GM23338 (cell line): ENCODE measurements at regions not wholly inside any gene's neighbourhood (a gene's known extent, or its start where the extent isn't known, plus 50 kb on each side); places are given as distances from the start of the nearest gene placed in this dataset.

Source experiments
- ATAC-seq: fragments of 200-7000 bp; cut with Tn5 transposase; 3 replicates; pipeline ENCODE4 v1.9.1; 2020
- DNase-seq: peaks from one replicate; pipeline ENCODE4 v3.0.0-alpha.2; 2015; ENCODE audit warnings: low spot score
- H2AFZ ChIP-seq: fragments of 200-600 bp; sonication (generic); 2 replicates; pipeline ENCODE4 v1.8.0; 2016; ENCODE audit warnings: antibody characterized with exemption, mild to moderate bottlenecking, moderate library complexity
- H3F3A ChIP-seq: fragments of 200-600 bp; sonication (generic); replicated peaks from 2 replicates; pipeline ENCODE4 v1.8.0; 2017; ENCODE audit warnings: antibody characterized with exemption, mixed run types, low read depth
- H3K27ac ChIP-seq: fragments of 200-600 bp; sonication (generic); 2 replicates; pipeline ENCODE4 v1.6.1; 2016; ENCODE audit warnings: low read depth
- H3K27me3 ChIP-seq: fragments of 200-600 bp; sonication (generic); 2 replicates; pipeline ENCODE4 v1.8.0; 2016; ENCODE audit warnings: mild to moderate bottlenecking, mixed run types, moderate library complexity; ENCODE audit not compliant: insufficient read depth
- H3K36me3 ChIP-seq: fragments of 200-600 bp; sonication (generic); 2 replicates; pipeline ENCODE4 v1.8.0; 2016; ENCODE audit warnings: mild to moderate bottlenecking; ENCODE audit not compliant: insufficient read depth
- H3K4me1 ChIP-seq: fragments of 200-600 bp; sonication (generic); 2 replicates; pipeline ENCODE4 v1.8.0; 2016; ENCODE audit warnings: mild to moderate bottlenecking, moderate library complexity; ENCODE audit not compliant: insufficient read depth
- H3K4me2 ChIP-seq: fragments of 200-600 bp; sonication (generic); 2 replicates; pipeline ENCODE4 v1.7.1; 2017; ENCODE audit warnings: mixed run types
- H3K4me3 ChIP-seq: fragments of 200-600 bp; sonication (generic); 2 replicates; pipeline ENCODE4 v1.6.1; 2016; ENCODE audit warnings: mixed run types
- H3K79me2 ChIP-seq: fragments of 200-600 bp; sonication (generic); replicated peaks from 2 replicates; pipeline ENCODE4 v1.8.0; 2017; ENCODE audit warnings: mild to moderate bottlenecking; ENCODE audit not compliant: insufficient read depth
- H3K9me2 ChIP-seq: fragments of 200-600 bp; sonication (generic); 2 replicates; pipeline ENCODE4 v1.8.0; 2017; ENCODE audit not compliant: insufficient read depth
- H4K20me1 ChIP-seq: fragments of 200-600 bp; sonication (generic); replicated peaks from 2 replicates; pipeline ENCODE4 v1.8.0; 2017; ENCODE audit warnings: mild to moderate bottlenecking; ENCODE audit not compliant: insufficient read depth
- H3K27ac Mint-ChIP-seq: 2 replicates; pipeline ENCODE4 v1.8.0; 2020; ENCODE audit warnings: inconsistent platforms, mild to moderate bottlenecking, moderate library complexity, mixed read lengths
- H3K27me3 Mint-ChIP-seq: 3 replicates; pipeline ENCODE4 v1.8.0; 2022; ENCODE audit warnings: low read depth, mild to moderate bottlenecking, moderate library complexity, mixed read lengths, inconsistent platforms; ENCODE audit not compliant: insufficient read depth, poor library complexity
- H3K36me3 Mint-ChIP-seq: 3 replicates; pipeline ENCODE4 v1.8.0; 2021; ENCODE audit warnings: low read depth, mild to moderate bottlenecking, inconsistent platforms, moderate library complexity, mixed read lengths
- H3K4me1 Mint-ChIP-seq: 3 replicates; pipeline ENCODE4 v1.8.0; 2020; ENCODE audit warnings: mild to moderate bottlenecking, inconsistent platforms, mixed read lengths
- H3K4me3 Mint-ChIP-seq: 3 replicates; pipeline ENCODE4 v1.8.0; 2021; ENCODE audit warnings: moderate library complexity, mild to moderate bottlenecking, inconsistent platforms, mixed read lengths
- H3K9me3 Mint-ChIP-seq: 3 replicates; pipeline ENCODE4 v1.8.0; 2020; ENCODE audit warnings: moderate library complexity, mild to moderate bottlenecking, inconsistent platforms, mixed read lengths
- CREB1 ChIP-seq: fragments of 250-450 bp; sonication (Bioruptor Pico); IDR thresholded peaks from 2 replicates; pipeline ENCODE4 v1.5.0; 2020; ENCODE audit warnings: low read depth, mild to moderate bottlenecking, moderate library complexity
- CTCF ChIP-seq, 2 experiments: fragments of 200-600 bp in 1 of 2; sonication (generic) in 1 of 2; conservative IDR thresholded peaks; 2 replicates each; pipeline versions ENCODE4 v1.5.1 to v1.6.1; 2016 to 2017; ENCODE audit warnings: antibody characterized with exemption in 2 of 2, low read depth in 2 of 2, mild to moderate bottlenecking in 2 of 2, moderate library complexity in 1 of 2
- ETS1 ChIP-seq: IDR thresholded peaks from 2 replicates; pipeline ENCODE4 v1.6.1; 2016; ENCODE audit warnings: antibody characterized with exemption
- EZH2 ChIP-seq: fragments of 200-600 bp; sonication (generic); IDR thresholded peaks from one replicate; pipeline ENCODE4 v1.8.0; 2017; ENCODE audit warnings: antibody characterized with exemption, mild to moderate bottlenecking, low read depth; ENCODE audit not compliant: unreplicated experiment
- EZH2phosphoT487 ChIP-seq: fragments of 200-600 bp; sonication (generic); IDR thresholded peaks from one replicate; pipeline ENCODE4 v1.8.1; 2018; ENCODE audit warnings: antibody characterized with exemption; ENCODE audit not compliant: unreplicated experiment
- JUNB ChIP-seq: IDR thresholded peaks from one replicate; pipeline ENCODE4 v1.6.1; 2016; ENCODE audit warnings: antibody characterized with exemption; ENCODE audit not compliant: unreplicated experiment
- NANOG ChIP-seq: IDR thresholded peaks from 2 replicates; pipeline ENCODE4 v1.6.1; 2016; ENCODE audit warnings: antibody characterized with exemption, borderline replicate concordance
- POLR2AphosphoS5 ChIP-seq: IDR thresholded peaks from 2 replicates; pipeline ENCODE4 v1.6.1; 2016; ENCODE audit warnings: antibody characterized with exemption, low read depth
- REST ChIP-seq: IDR thresholded peaks from one replicate; pipeline ENCODE4 v1.6.1; 2018; ENCODE audit warnings: antibody characterized with exemption; ENCODE audit not compliant: unreplicated experiment
- STAT1 ChIP-seq: IDR thresholded peaks from one replicate; pipeline ENCODE4 v1.6.1; 2016; ENCODE audit warnings: antibody characterized with exemption; ENCODE audit not compliant: unreplicated experiment
- ZNF331 ChIP-seq: fragments of 250-450 bp; sonication (Bioruptor Pico); IDR thresholded peaks from 2 replicates; pipeline ENCODE4 v1.5.0; 2020; ENCODE audit warnings: low read depth, mild to moderate bottlenecking, moderate library complexity
- ZNF462 ChIP-seq: fragments of 250-450 bp; sonication (Bioruptor Pico); IDR thresholded peaks from 2 replicates; pipeline ENCODE4 v1.5.0; 2020; ENCODE audit warnings: mild to moderate bottlenecking, moderate library complexity

- no peaks in the 10 kb centered on the region for H3K9me2 ChIP-seq
- no peak for TF ChIP-seq EZH2phosphoT487
- no peak for TF ChIP-seq ZNF331 (CRISPR knock-in tag)
- TF ChIP-seq CTCF (conservative IDR thresholded peaks at IDR 0.05; ENCODE audit: low read depth in 2 of 2) = no peak
- no peak for TF ChIP-seq EZH2
- TF ChIP-seq CREB1 (CRISPR knock-in tag) = no peak
- no peak for TF ChIP-seq NANOG
- TF ChIP-seq ZNF462 (CRISPR knock-in tag) = no peak
- TF ChIP-seq ETS1 = no peak
- no peak for TF ChIP-seq REST
- no peak for TF ChIP-seq POLR2AphosphoS5
- TF ChIP-seq STAT1 = no peak
- TF ChIP-seq JUNB = no peak
- Mint-ChIP-seq H3K9me3 (no peaks in the 10 kb centered on the region), H3K4me1 (peaks cover 36% of the 10 kb centered on the region), H3K4me3 (no peak overlapping the region), H3K36me3 (no peaks in the 10 kb centered on the region), H3K27me3 (peaks cover 3% of the 10 kb centered on the region), H3K27ac (no peak overlapping the region)
- DNase-seq = no peak
- no peaks in the 10 kb centered on the region for H3K36me3 ChIP-seq
- no peaks in the 10 kb centered on the region for H3F3A ChIP-seq
- H3K27ac ChIP-seq = no peak overlapping the region
- H2AFZ ChIP-seq = peak overlapping the region; percentile 32; the same call in 1 of the 2 replicates
- no peaks in the 10 kb centered on the region for H3K27me3 ChIP-seq
- no peak for ATAC-seq
- 0 out of 2 replicates have a peak overlapping the region, but pooled peaks have one; percentile 43 for H3K4me2 ChIP-seq
- H3K79me2 ChIP-seq = no peaks in the 10 kb centered on the region
- H3K4me3 ChIP-seq = no peak overlapping the region
- peaks cover 26% of the 10 kb centered on the region for H3K4me1 ChIP-seq
- H4K20me1 ChIP-seq = no peaks in the 10 kb centered on the region
Measured at GRCh38 chr14:97851428-97851995, 1054.3 kb downstream of the VRK1 start.
